ENCODE measurements at regions not wholly inside any gene's neighbourhood (a gene's known extent, or its start where the extent isn't known, plus 50 kb on each side); places are given as distances from the start of the nearest gene placed in this dataset.

DNA sequence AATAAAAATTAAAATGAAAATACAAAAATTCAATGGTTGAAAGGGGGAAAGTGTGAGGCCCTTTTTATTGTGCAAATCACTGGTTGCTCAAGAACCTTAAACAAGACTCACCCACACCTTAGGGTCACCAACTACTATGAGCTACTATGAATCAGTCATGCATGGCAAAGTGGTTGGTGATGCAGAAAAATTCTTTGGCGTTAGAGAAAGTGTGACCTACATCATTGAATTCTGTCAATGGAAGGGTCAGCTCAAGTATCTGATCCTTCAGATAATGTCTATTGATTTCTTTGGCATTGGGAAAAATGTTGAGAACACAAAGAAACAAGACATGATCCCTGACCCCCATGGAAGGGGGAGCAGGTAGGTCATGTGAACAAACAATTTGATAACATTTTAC lies 149.7 kb upstream of the ADCY2 start:
- Histone ChIP-seq H3K27ac (ENCODE audit: low read depth, low read length) (no peak overlapping the region), H2BK12ac (ENCODE audit: low read depth, low read length) (no peak overlapping the region), H2BK15ac (ENCODE audit: low read length) (no peak overlapping the region), H3K79me1 (ENCODE audit: low read depth, low read length) (no peaks in the 10 kb centered on the region), H2AK5ac (ENCODE audit: low read depth, low read length) (no peak overlapping the region), H3K56ac (replicated peaks; ENCODE audit: insufficient read length, low read depth, low read length) (no peak overlapping the region), H4K91ac (replicated peaks; ENCODE audit: insufficient read length, low read length) (no peak overlapping the region), H3K23me2 (ENCODE audit: low read depth, low read length) (no peaks in the 10 kb centered on the region), H3K4me2 (ENCODE audit: insufficient read depth in 1 of 2, low read depth in 2 of 2, low read length in 2 of 2) (no peak overlapping the region), H2BK20ac (ENCODE audit: low read length) (no peak overlapping the region), H3K4me3 (ENCODE audit: extremely low read depth in 1 of 4, insufficient read depth in 2 of 4, low read depth in 3 of 4, low read length in 4 of 4) (no peak overlapping the region), H3K4ac (replicated peaks; ENCODE audit: insufficient read length, low read depth, low read length) (no peak overlapping the region), H2BK120ac (replicated peaks; ENCODE audit: low read depth, low read length) (no peak overlapping the region), H3K18ac (ENCODE audit: extremely low read depth, low read length) (no peak overlapping the region), H3K14ac (ENCODE audit: insufficient read length) (no peak overlapping the region), H2AFZ (ENCODE audit: low read length) (no peak overlapping the region), H3K79me2 (ENCODE audit: control insufficient read depth in 1 of 2, insufficient read depth in 2 of 2, low read length in 2 of 2) (no peaks in the 10 kb centered on the region), H3K9ac (replicated peaks in 1 of 4; ENCODE audit: extremely low read depth in 1 of 4, low read depth in 3 of 4, low read length in 3 of 4) (no peak overlapping the region), H4K8ac (ENCODE audit: extremely low read depth, insufficient read depth, low read length) (no peak overlapping the region), H3K36me3 (ENCODE audit: control insufficient read depth in 2 of 4, insufficient read depth in 4 of 4, low read length in 3 of 4) (no peaks in the 10 kb centered on the region), H3K23ac (ENCODE audit: insufficient read length) (no peak overlapping the region), H3K9me3 (ENCODE audit: insufficient read depth in 2 of 2, low read depth in 1 of 2, low read length in 1 of 2) (no peaks in the 10 kb centered on the region), H4K20me1 (replicated peaks in 1 of 2; ENCODE audit: control insufficient read depth in 1 of 2, insufficient read depth in 2 of 2, low read length in 2 of 2) (no peaks in the 10 kb centered on the region), H4K5ac (ENCODE audit: insufficient read length, low read depth, low read length) (no peak overlapping the region), H3K4me1 (replicated peaks in 1 of 4; ENCODE audit: control insufficient read depth in 3 of 4, insufficient read depth in 4 of 4, low read length in 3 of 4) (no peaks in the 10 kb centered on the region), H3K27me3 (replicated peaks in 1 of 4; ENCODE audit: control insufficient read depth in 3 of 4, extremely low read depth in 1 of 4, insufficient read depth in 3 of 4, low read length in 3 of 4) (no peaks in the 10 kb centered on the region), H2BK5ac (ENCODE audit: low read depth, low read length) (no peak overlapping the region)
- ChIA-PET CTCF (ENCODE audit: partially characterized antibody) (no interaction called here), POLR2A (ENCODE audit: partially characterized antibody) (no interaction called here)
- 94% methylated on average over 1 of the region's 1 CpG; no CpG with 5 or more reads in 1 of the 2 experiments for WGBS, 2 experiments (ENCODE audit: extremely low coverage in 1 of 2, insufficient coverage in 1 of 2, insufficient read length in 1 of 2, insufficient replicate concordance in 2 of 2, low coverage in 1 of 2, low lambda C conversion rate in 2 of 2, missing lambda C conversion rate in 1 of 2)
- FAIRE-seq, result no peak
- DNase-seq (ENCODE audit: low read depth in 1 of 2, low spot score in 2 of 2), result no peak
- TF ChIP-seq GTF2F1 (IDR thresholded peaks at IDR 0.05; ENCODE audit: borderline replicate concordance, low read depth, low read length) (no peak), KDM4A (IDR thresholded peaks at IDR 0.05; ENCODE audit: low read depth, low read length, severe bottlenecking) (no peak), TAF1 (IDR thresholded peaks at IDR 0.05; ENCODE audit: low read depth, low read length) (no peak), HDAC2 (IDR thresholded peaks at IDR 0.05; ENCODE audit: borderline replicate concordance in 1 of 2, low read depth in 2 of 2, low read length in 2 of 2) (no peak), RAD21 (IDR thresholded peaks at IDR 0.05 in 1 of 2, conservative IDR thresholded peaks at IDR 0.05 in 1 of 2; ENCODE audit: low read depth in 2 of 2, low read length in 2 of 2) (no peak), POU5F1 (IDR thresholded peaks at IDR 0.05; ENCODE audit: low read depth, low read length) (no peak), BCL11A (IDR thresholded peaks at IDR 0.05; ENCODE audit: low read depth in 2 of 2, low read length in 2 of 2) (no peak), NANOG (IDR thresholded peaks at IDR 0.05; ENCODE audit: insufficient read depth, low read depth, low read length, poor library complexity, severe bottlenecking) (no peak), CREB1 (IDR thresholded peaks at IDR 0.05) (no peak), CTBP2 (IDR thresholded peaks at IDR 0.05; ENCODE audit: borderline replicate concordance, insufficient read depth, insufficient read length, low read length) (no peak), RFX5 (IDR thresholded peaks at IDR 0.05; ENCODE audit: borderline replicate concordance, low read depth, low read length) (no peak), TAF7 (optimal IDR thresholded peaks at IDR 0.05; ENCODE audit: borderline replicate concordance, low read depth, low read length) (no peak), SIRT6 (IDR thresholded peaks at IDR 0.05; ENCODE audit: low read length) (no peak)
- TF ChIP-seq, protein P1, sequence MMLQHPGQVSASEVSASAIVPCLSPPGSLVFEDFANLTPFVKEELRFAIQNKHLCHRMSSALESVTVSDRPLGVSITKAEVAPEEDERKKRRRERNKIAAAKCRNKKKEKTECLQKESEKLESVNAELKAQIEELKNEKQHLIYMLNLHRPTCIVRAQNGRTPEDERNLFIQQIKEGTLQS (IDR thresholded peaks at IDR 0.05; ENCODE audit: insufficient read depth, low read depth, low read length), result no peak

All from H1 (cell line).